GM21390 (cell line): ENCODE measurements at regions not wholly inside any gene's neighbourhood (a gene's known extent, or its start where the extent isn't known, plus 50 kb on each side); places are given as distances from the start of the nearest gene placed in this dataset.

Experiments used
- ATAC-seq: cut with Tn5 transposase; IDR thresholded peaks from one replicate; pipeline ENCODE4 v1.9.1; 2021; ENCODE audit not compliant: unreplicated experiment

DNA sequence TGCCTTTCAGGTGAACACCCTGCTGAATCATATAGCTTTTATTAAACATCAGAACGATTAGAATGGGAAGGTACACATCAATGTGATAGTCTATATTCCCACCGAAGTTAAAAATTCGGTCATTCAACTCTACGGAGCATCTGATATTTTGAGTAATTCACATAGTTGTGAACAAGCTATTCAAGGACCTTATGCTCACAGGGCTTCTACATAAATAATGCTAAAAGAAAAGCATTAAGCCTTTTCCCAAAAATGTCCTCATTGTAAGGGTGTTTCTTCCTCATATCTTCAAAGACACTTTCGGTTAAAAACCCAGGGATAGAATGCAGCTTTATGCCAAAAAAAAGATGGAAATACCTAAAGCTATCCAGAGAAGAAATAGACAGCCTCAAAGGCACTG, 79.7 kb upstream of the EDNRA start:
- ATAC-seq, result no peak

DNA sequence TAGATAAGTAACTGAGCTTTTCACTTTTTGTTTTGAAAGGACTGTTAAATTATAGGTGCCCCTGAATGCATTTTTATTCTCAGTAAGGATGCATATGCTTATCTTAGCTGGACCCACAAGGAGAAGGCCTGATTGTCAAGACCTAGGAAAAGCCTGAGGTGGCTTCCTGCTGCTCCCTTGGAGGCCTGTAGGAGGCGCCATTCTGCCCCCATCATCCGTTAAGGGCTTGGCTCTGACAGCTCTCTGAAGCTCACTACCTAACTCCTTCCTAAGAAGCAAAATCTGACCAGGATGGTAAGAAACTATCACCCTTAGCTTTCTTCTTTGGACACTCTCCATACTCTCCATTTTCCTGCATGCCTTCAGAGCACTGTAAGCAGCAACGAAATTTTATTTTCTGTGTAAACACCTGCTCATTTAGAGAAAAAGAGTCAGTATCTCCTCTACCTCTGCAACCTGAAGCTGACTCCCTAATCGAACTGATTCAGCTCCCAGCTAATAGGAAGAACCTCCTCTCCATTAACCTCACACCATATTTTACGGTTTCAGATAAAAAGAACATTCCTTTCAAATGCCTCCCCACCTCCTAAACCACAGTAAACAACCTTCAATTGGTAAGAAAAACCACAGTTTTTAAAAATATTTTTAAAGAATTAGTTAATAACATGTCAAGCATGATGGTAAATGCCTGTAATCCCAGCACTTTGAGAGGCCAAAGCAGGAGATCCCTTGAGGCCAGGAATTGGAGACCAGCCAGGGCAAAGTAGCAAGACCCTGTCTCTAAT, 73.4 kb upstream of the EDNRA start:
- ATAC-seq, result no peak

DNA sequence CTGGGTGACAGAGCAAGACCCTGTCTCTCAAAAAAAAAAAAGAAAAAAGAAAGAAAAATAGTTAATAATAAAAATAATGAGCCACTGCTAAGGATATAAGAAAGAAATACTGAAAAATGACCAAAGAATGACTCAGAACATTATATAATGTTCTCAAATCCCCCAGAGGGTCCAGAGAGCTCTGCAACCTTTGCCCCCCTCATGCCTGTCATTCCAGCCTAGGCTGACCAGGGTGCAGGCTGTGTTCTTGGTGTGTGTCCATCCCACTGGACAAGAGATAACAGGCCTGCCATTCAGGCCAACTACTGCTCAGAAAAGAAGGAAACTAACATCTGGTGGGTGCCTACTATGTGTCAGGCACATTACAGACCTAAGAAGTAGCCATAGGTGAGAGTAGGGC, 72.7 kb upstream of the EDNRA start:
- ATAC-seq, result no peak

DNA sequence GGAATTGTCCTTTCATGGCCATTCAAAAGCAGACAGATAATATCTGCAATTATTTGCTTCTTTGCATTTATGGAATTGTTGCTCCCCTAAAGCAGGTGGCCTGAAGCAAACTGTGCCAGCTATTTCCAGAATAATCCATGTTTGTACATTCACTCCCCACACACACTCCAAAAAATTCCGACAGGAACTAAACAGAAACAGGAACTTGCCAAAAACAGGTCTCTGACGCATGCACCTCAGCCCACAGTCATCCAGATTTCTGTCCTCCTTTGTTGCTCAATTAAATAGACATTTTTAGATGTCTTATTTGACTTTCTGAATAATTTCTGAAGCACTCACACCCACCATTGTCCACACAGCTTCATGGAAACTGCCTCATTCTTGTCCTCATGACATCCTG, 71.5 kb upstream of the EDNRA start:
- no peak for ATAC-seq

DNA sequence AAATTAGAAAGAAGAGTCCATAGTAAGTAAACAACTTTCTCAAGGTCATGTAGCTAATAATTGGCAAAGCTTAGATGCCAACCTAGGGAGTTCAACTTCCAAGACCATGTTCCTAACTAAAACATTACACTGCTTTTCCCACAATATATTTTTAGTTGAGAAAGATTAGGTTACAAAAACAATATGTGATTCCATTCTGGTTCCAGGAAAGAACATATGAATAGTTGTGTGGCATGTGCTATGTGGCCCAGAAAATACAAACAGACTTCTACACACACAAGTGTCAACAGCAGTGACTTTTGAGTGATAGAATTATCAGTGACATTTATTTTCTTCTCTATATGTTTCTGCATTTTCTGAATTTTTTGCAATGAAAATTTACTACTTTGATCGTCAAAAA, 62.7 kb upstream of the EDNRA start:
- no peak for ATAC-seq

DNA sequence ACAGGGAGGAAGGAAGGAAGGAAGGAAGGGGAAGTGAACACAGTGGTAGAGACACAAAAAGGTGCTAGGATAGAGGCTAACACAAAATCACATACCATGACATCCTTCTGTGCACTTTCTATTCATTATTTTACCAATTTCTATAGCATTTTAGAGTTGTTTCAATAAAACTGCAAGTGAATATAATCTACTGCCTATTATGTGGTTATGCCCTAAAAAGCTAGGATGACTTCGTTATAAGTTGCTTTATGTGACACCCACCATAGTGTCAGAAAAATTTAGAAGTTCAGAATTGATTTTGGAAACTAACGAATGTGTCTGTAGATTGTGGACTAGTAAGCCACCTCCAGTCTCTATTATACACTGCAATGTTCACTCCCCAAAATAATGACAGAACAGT, 59.4 kb upstream of the EDNRA start:
- ATAC-seq, result no peak

DNA sequence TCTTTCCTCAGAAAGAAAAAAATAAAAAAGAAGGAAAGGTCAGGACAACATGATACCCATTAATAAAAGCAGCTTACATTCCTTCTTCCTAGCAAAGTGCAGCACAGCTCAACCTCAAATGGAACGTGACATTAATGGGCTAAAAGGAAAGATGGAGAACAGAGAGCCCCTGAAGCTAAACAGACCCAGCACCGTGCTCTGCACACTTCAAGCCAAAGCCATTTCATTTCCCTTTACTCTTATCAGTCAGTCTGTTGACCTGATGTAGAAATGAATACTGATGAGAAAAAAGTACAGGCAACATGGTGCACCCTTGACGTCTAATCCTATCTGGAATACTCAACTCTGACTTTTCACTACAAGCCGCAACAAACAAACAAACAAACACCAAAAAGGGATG, 57.7 kb upstream of the EDNRA start:
- ATAC-seq, result no peak

DNA sequence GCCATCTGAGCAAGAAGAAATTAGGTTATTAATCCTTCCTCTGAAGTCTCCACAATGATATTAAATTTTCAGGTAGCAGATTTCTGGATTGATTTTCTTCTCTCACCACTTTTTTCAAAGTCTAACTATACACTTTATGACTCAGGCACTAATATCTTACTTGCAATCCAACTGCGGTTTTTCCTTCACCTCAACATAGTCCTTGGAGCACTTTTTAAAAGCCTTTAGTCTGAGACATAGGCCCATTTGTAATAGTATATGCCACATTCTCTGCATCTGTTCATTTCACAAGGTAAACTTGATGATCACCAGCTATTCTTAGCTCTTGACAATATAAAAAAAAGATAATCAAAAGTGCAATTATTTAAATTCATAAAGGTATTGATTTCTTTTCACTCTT, 55.9 kb upstream of the EDNRA start:
- ATAC-seq, result no peak

DNA sequence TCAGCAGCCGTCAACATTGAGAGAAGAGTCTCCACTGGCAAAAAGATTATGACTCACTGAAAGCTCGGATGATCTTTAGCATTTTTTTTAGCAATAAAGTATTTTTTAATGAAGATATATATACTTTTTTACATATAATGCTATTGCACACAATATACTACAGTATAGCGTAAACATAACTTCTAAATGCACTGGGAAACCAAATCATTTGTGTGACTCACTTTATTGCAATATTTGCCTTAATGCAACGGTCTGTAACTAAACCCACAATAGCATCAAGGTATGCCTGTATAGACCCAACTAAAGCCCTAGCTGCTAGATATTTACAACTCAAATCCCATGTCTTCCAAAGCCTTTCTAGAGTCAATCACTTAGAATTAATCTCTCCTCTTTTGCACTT, 52.3 kb upstream of the EDNRA start:
- ATAC-seq, result no peak

DNA sequence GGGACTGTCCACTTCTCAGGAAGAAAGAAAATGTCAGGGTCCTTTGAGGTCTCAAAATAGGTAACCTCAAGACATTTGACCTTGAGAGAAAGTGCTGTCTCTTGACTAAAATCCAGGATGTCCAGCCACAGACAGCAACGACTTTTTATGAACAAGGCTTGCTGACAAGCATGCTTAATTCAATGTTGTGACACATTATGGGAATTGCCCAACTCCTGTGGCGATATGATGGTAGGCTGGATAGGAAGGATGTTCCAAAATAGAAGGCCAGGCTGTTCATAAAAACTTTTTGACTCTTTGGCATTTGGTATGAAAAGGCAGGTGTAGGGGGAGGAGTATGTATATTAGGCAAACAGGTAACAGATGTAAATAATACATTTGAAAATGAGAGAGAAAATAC, 50.8 kb upstream of the EDNRA start:
- ATAC-seq, result no peak
